Lung (tissue), 11 donors: ENCODE measurements at regions not wholly inside any gene's neighbourhood (a gene's known extent, or its start where the extent isn't known, plus 50 kb on each side); places are given as distances from the start of the nearest gene placed in this dataset.

ENCODE experiments used
- ATAC-seq: fragments of 200-7000 bp; cut with Tn5 transposase; one replicate; pipeline ENCODE4 v1.9.1; 2020; ENCODE audit warnings: moderate number of reproducible peaks; ENCODE audit not compliant: insufficient read depth, low FRiP score
- DNase-seq, 3 donors: peaks; one replicate each; pipeline ENCODE4 v3.0.0-alpha.2; 2013 to 2017
- H3K27ac ChIP-seq, 2 donors: one replicate each; pipeline ENCODE4 v1.5.1; 2013; ENCODE audit warnings: mild to moderate bottlenecking in 2 of 2, moderate library complexity in 2 of 2, control low read depth in 1 of 2, inconsistent platforms in 1 of 2, low read depth in 1 of 2, low read length in 1 of 2
- H3K27me3 ChIP-seq, 3 donors: one replicate each; pipeline ENCODE4 v1.5.1; 2013; ENCODE audit warnings: low read length in 2 of 3; ENCODE audit not compliant: control insufficient read depth in 3 of 3, insufficient read depth in 3 of 3
- H3K36me3 ChIP-seq, 4 donors: one replicate each; pipeline ENCODE4 v1.5.1; 2013; ENCODE audit warnings: low read length in 4 of 4, mild to moderate bottlenecking in 1 of 4, moderate library complexity in 1 of 4; ENCODE audit not compliant: control insufficient read depth in 4 of 4, insufficient read depth in 4 of 4
- H3K4me1 ChIP-seq, 5 donors: one replicate each; pipeline ENCODE4 v1.5.1; 2013; ENCODE audit warnings: low read length in 5 of 5, mild to moderate bottlenecking in 2 of 5, moderate library complexity in 1 of 5; ENCODE audit not compliant: control insufficient read depth in 5 of 5, insufficient read depth in 5 of 5
- H3K4me3 ChIP-seq: one replicate; pipeline ENCODE4 v1.5.1; 2013; ENCODE audit warnings: mild to moderate bottlenecking, control low read depth, moderate library complexity
- H3K9ac ChIP-seq, 2 donors: one replicate each; pipeline ENCODE4 v1.5.1; 2013; ENCODE audit warnings: low read length in 2 of 2, control low read depth in 1 of 2; ENCODE audit not compliant: insufficient read depth in 1 of 2
- H3K9me3 ChIP-seq, 4 donors: one replicate each; pipeline ENCODE4 v1.5.1; 2013; ENCODE audit warnings: low read length in 3 of 4, mild to moderate bottlenecking in 1 of 4, moderate library complexity in 1 of 4; ENCODE audit not compliant: control insufficient read depth in 4 of 4, insufficient read depth in 3 of 4
- WGBS, 2 donors: extraction: QIAGEN DNeasy Blood & Tissue Kit; methylation state at CpG; one replicate each; pipeline ENCODE4 v1.1.7; 2013; 5-methylcytosine and 5-hydroxymethylcytosine counted together
- TF ChIP-seq, protein P1 (sequence below): IDR thresholded peaks from 2 replicates; pipeline ENCODE4 v1.5.1; 2012; ENCODE audit warnings: mild to moderate bottlenecking; ENCODE audit errors: control extremely low read depth, extremely low read depth
- donor health status: control.
- donor health status: control.
- donor health status: Bipolar disorder and iron deficiency.
- donor health status: healthy.
- donor health status: DM: yes; HTN: yes; CAD: no.

GRCh38 chrX:6678313-6678712 is 143.4 kb upstream of the VCX3A start:
- H3K4me3 ChIP-seq: no peak overlapping the region
- peak in 2 of 3 donors; percentile 12 to 13 for DNase-seq
- H3K9ac ChIP-seq: no peak overlapping the region
- TF ChIP-seq, protein P1, sequence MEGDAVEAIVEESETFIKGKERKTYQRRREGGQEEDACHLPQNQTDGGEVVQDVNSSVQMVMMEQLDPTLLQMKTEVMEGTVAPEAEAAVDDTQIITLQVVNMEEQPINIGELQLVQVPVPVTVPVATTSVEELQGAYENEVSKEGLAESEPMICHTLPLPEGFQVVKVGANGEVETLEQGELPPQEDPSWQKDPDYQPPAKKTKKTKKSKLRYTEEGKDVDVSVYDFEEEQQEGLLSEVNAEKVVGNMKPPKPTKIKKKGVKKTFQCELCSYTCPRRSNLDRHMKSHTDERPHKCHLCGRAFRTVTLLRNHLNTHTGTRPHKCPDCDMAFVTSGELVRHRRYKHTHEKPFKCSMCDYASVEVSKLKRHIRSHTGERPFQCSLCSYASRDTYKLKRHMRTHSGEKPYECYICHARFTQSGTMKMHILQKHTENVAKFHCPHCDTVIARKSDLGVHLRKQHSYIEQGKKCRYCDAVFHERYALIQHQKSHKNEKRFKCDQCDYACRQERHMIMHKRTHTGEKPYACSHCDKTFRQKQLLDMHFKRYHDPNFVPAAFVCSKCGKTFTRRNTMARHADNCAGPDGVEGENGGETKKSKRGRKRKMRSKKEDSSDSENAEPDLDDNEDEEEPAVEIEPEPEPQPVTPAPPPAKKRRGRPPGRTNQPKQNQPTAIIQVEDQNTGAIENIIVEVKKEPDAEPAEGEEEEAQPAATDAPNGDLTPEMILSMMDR: no peak
- peaks cover 0 to 9% (median 7%) of the 10 kb centered on the region in 3 donors for H3K27me3 ChIP-seq
- ATAC-seq: no peak
- H3K27ac ChIP-seq: no peak overlapping the region
- no peaks in the 10 kb centered on the region for H3K36me3 ChIP-seq
- WGBS, 2 donors: 47 to 58% methylated on average over 7 of the region's 7 CpGs
- no peaks in the 10 kb centered on the region for H3K9me3 ChIP-seq
- no peaks in the 10 kb centered on the region for H3K4me1 ChIP-seq

DNA sequence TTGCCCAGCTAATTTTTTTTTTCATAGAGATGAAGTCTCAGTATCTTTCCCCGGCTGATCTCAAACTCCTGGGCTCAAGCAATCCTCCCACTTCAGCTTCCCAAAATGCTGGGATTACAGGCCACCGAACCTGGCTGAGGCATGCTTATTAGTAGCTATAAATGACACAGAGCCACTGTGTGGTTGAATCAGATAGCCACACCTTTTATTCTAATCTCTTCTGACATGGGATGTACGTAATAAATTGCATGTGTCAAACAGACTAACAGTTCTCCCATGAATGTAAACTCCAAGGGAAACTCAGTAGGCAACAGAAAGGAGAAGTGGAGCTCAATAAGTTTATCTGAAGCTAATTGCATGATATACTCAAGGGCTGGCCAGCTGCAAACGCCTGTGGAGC is 139.8 kb upstream of the VCX3A start:
- Histone ChIP-seq H3K27ac (no peak overlapping the region), H3K9ac (no peak overlapping the region), H3K27me3 (peaks cover 0 to 9% (median 3%) of the 10 kb centered on the region in 3 donors), H3K4me3 (no peak overlapping the region), H3K9me3 (peaks cover 0 to 2% (median 0%) of the 10 kb centered on the region in 4 donors), H3K4me1 (no peaks in the 10 kb centered on the region), H3K36me3 (no peaks in the 10 kb centered on the region)
- TF ChIP-seq, protein P1: no peak
- DNase-seq (no peak), ATAC-seq (no peak)
- 81 to 82% methylated on average over 4 of the region's 4 CpGs for WGBS, 2 donors

- 41 to 65% methylated on average over 5 of the region's 5 CpGs for WGBS, 2 donors
- no peak overlapping the region for H3K27ac ChIP-seq
- TF ChIP-seq, protein P1: no peak
- ATAC-seq: no peak
- H3K27me3 ChIP-seq: peaks cover 0 to 24% (median 0%) of the 10 kb centered on the region in 3 donors
- DNase-seq: no peak
- H3K36me3 ChIP-seq: no peaks in the 10 kb centered on the region
- no peak overlapping the region for H3K4me3 ChIP-seq
- no peaks in the 10 kb centered on the region for H3K4me1 ChIP-seq
- peaks cover 0 to 2% (median 0%) of the 10 kb centered on the region in 4 donors for H3K9me3 ChIP-seq
- H3K9ac ChIP-seq: no peak overlapping the region
These were observed 132.3 kb upstream of the VCX3A start for GRCh38 chrX:6667048-6667768.
